ENCODE measurements at regions not wholly inside any gene's neighbourhood (a gene's known extent, or its start where the extent isn't known, plus 50 kb on each side); places are given as distances from the start of the nearest gene placed in this dataset.

- no peak for DNase-seq (ENCODE audit: low spot score)
These were observed 484.0 kb upstream of the TGFBR2 start for GRCh38 chr3:30122359-30122758.

- no peak for DNase-seq (ENCODE audit: low spot score)
These were observed 483.2 kb upstream of the TGFBR2 start for GRCh38 chr3:30123224-30123623.

- DNase-seq (ENCODE audit: low spot score) = no peak
These were observed 482.6 kb upstream of the TGFBR2 start for GRCh38 chr3:30123755-30124154.

- DNase-seq (ENCODE audit: low spot score) = no peak
These were observed 481.7 kb upstream of the TGFBR2 start for GRCh38 chr3:30124435-30125370.

GRCh38 chr3:30129765-30130164 lies 476.6 kb upstream of the TGFBR2 start:
- DNase-seq (ENCODE audit: low spot score) = no peak

GRCh38 chr3:30130391-30130790 lies 476.0 kb upstream of the TGFBR2 start:
- DNase-seq (ENCODE audit: low spot score) = no peak

GRCh38 chr3:30131191-30131590 lies 475.2 kb upstream of the TGFBR2 start:
- DNase-seq (ENCODE audit: low spot score) = no peak

- no peak for DNase-seq (ENCODE audit: low spot score)
These were observed 471.2 kb upstream of the TGFBR2 start for GRCh38 chr3:30135190-30135589.

- DNase-seq (ENCODE audit: low spot score) = no peak
These were observed 467.1 kb upstream of the TGFBR2 start for GRCh38 chr3:30139283-30139682.

- DNase-seq (ENCODE audit: low spot score) = no peak
These were observed 465.9 kb upstream of the TGFBR2 start for GRCh38 chr3:30140356-30141075.

- no peak for DNase-seq (ENCODE audit: low spot score)
These were observed 465.2 kb upstream of the TGFBR2 start for GRCh38 chr3:30141178-30141581.

- no peak for DNase-seq (ENCODE audit: low spot score)
These were observed 464.5 kb upstream of the TGFBR2 start for GRCh38 chr3:30141927-30142326.

- DNase-seq (ENCODE audit: low spot score) = no peak
These were observed 463.5 kb upstream of the TGFBR2 start for GRCh38 chr3:30142946-30143345.

GRCh38 chr3:30145281-30145680 lies 461.1 kb upstream of the TGFBR2 start:
- DNase-seq (ENCODE audit: low spot score) = no peak

GRCh38 chr3:30146978-30147377 lies 459.4 kb upstream of the TGFBR2 start:
- no peak for DNase-seq (ENCODE audit: low spot score)

- no peak for DNase-seq (ENCODE audit: low spot score)
These were observed 451.5 kb upstream of the TGFBR2 start for GRCh38 chr3:30154853-30155252.

GRCh38 chr3:30155755-30156154 lies 450.6 kb upstream of the TGFBR2 start:
- no peak for DNase-seq (ENCODE audit: low spot score)

- DNase-seq (ENCODE audit: low spot score) = no peak
These were observed 449.6 kb upstream of the TGFBR2 start for GRCh38 chr3:30156586-30157498.

GRCh38 chr3:30161375-30161774 lies 445.0 kb upstream of the TGFBR2 start:
- no peak for DNase-seq (ENCODE audit: low spot score)

- no peak for DNase-seq (ENCODE audit: low spot score)
These were observed 443.8 kb upstream of the TGFBR2 start for GRCh38 chr3:30162579-30162978.

- no peak for DNase-seq (ENCODE audit: low spot score)
These were observed 439.9 kb upstream of the TGFBR2 start for GRCh38 chr3:30166535-30166934.

GRCh38 chr3:30167541-30168011 lies 438.8 kb upstream of the TGFBR2 start:
- no peak for DNase-seq (ENCODE audit: low spot score)
